H1 (cell line): ENCODE measurements at regions not wholly inside any gene's neighbourhood (a gene's known extent, or its start where the extent isn't known, plus 50 kb on each side); places are given as distances from the start of the nearest gene placed in this dataset.

ENCODE experiments used
- CREB1 ChIP-seq: IDR thresholded peaks from 2 replicates; pipeline ENCODE4 v1.6.1; 2012; ENCODE audit warnings: inconsistent platforms
- MAFK ChIP-seq: IDR thresholded peaks from 2 replicates; pipeline ENCODE4 v1.6.1; 2012; ENCODE audit warnings: low read depth, mild to moderate bottlenecking, improper control_type of control experiment, low read length
- SAP30 ChIP-seq: fragments of 300-600 bp; sonication (generic); IDR thresholded peaks from 2 replicates; pipeline ENCODE4 v1.7.1; 2012; ENCODE audit warnings: low read length, moderate library complexity, mild to moderate bottlenecking, inconsistent platforms; ENCODE audit not compliant: insufficient read depth, insufficient replicate concordance
- SIX5 ChIP-seq: IDR thresholded peaks from 2 replicates; pipeline ENCODE4 v1.6.1; 2011; ENCODE audit warnings: mild to moderate bottlenecking, low read depth, low read length
- SP4 ChIP-seq: IDR thresholded peaks from 2 replicates; pipeline ENCODE4 v1.6.1; 2012; ENCODE audit warnings: low read length, inconsistent platforms
- TBP ChIP-seq: IDR thresholded peaks from 2 replicates; pipeline ENCODE4 v1.6.1; 2011; ENCODE audit warnings: low read depth, low read length, improper control_type of control experiment
- TEAD4 ChIP-seq: IDR thresholded peaks from 2 replicates; pipeline ENCODE4 v1.6.1; 2012; ENCODE audit warnings: low read depth, low read length, inconsistent platforms, mixed read lengths

DNA sequence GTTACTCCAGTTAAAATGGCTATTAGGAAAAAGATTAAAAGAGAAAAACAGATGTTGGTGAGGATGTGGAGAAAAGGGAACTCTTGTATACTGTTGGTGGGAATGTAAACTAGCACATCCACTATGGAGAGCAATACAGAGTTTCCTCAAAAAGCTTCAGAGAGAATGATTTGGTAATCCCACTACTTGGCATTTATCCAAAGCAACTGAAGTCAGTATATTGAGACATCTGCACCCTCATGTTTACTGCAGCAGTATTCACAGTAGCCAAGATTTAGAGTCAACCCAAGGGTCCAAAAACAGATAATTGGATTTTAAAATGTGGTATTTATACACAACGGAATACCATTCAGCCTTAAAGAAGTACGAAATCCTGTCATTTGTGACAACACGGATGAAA lies 469.5 kb downstream of the QKI start (continued):
- TF ChIP-seq TEAD4 (no peak), SAP30 (no peak), MAFK (no peak), SIX5 (no peak), CREB1 (no peak), TBP (no peak), SP4 (no peak)
